IMR-90 (cell line): ENCODE measurements at regions not wholly inside any gene's neighbourhood (a gene's known extent, or its start where the extent isn't known, plus 50 kb on each side); places are given as distances from the start of the nearest gene placed in this dataset.

ENCODE experiments used
- ATAC-seq: fragments of 200-7000 bp; cut with Tn5 transposase; 2 replicates; pipeline ENCODE4 v1.9.1; 2020; ENCODE audit warnings: low read depth, mild to moderate bottlenecking, moderate library complexity
- BruUV-seq: library from RNA; stranded (reverse); fragments of 400-500 nt; replicated peaks from 2 replicates; lab custom pipeline; 2021; lab: Mats Ljungman, UMichigan
- CTCF ChIA-PET: fragments of 300-600 bp; formaldehyde crosslinking; extraction: SDS; loops from one replicate; lab custom pipeline; 2021; ENCODE audit warnings: antibody characterized with exemption; lab: Yijun Ruan, JAX
- POLR2A ChIA-PET: fragments of 300-600 bp; sonication (Branson Sonifier 250); formaldehyde crosslinking; loops from one replicate; lab custom pipeline; 2022; ENCODE audit warnings: antibody characterized with exemption; ENCODE audit not compliant: unreplicated experiment; lab: Charles Lee
- DNase-seq: peaks from one replicate; pipeline ENCODE4 v3.0.0; 2013
- H2AFZ ChIP-seq: replicated peaks from 2 replicates; pipeline ENCODE3; 2013; ENCODE audit warnings: low read length, mild to moderate bottlenecking; ENCODE audit not compliant: poor library complexity
- H2AK5ac ChIP-seq: 2 replicates; pipeline ENCODE4 v1.6.1; 2013; ENCODE audit warnings: low read depth, low read length, inconsistent platforms
- H2AK9ac ChIP-seq: replicated peaks from 2 replicates; pipeline ENCODE3; 2013; ENCODE audit warnings: mild to moderate bottlenecking, low read depth, low read length, moderate library complexity; ENCODE audit not compliant: poor library complexity
- H2BK120ac ChIP-seq: 2 replicates; pipeline ENCODE4 v1.6.1; 2013; ENCODE audit warnings: low read depth, low read length, inconsistent platforms
- H2BK15ac ChIP-seq: 3 replicates; pipeline ENCODE4 v1.6.1; 2013; ENCODE audit warnings: low read depth, low read length, inconsistent platforms
- H2BK20ac ChIP-seq: 2 replicates; pipeline ENCODE4 v1.6.1; 2013; ENCODE audit warnings: low read depth, mild to moderate bottlenecking, inconsistent platforms, low read length, moderate library complexity
- H2BK5ac ChIP-seq: 2 replicates; pipeline ENCODE4 v1.6.1; 2013; ENCODE audit warnings: mild to moderate bottlenecking, low read depth, low read length, inconsistent platforms; ENCODE audit not compliant: poor library complexity, severe bottlenecking
- H3K14ac ChIP-seq: replicated peaks from 2 replicates; pipeline ENCODE4 v1.6.1; 2013; ENCODE audit warnings: low read depth, low read length, inconsistent platforms
- H3K18ac ChIP-seq: 2 replicates; pipeline ENCODE4 v1.6.1; 2013; ENCODE audit warnings: low read depth, low read length, control low read depth
- H3K23ac ChIP-seq: 2 replicates; pipeline ENCODE4 v1.6.1; 2013; ENCODE audit warnings: low read depth, low read length, inconsistent platforms
- H3K27ac ChIP-seq: 2 replicates; pipeline ENCODE4 v1.5.1; 2013; ENCODE audit warnings: mild to moderate bottlenecking, control low read depth, low read length; ENCODE audit not compliant: insufficient read depth
- H3K27me3 ChIP-seq: 2 replicates; pipeline ENCODE4 v1.6.1; 2013; ENCODE audit warnings: low read length; ENCODE audit not compliant: control insufficient read depth, insufficient read depth
- H3K36me3 ChIP-seq: 2 replicates; pipeline ENCODE4 v1.6.1; 2013; ENCODE audit warnings: low read length, mixed read lengths; ENCODE audit not compliant: control insufficient read depth, insufficient read depth
- H3K4ac ChIP-seq: 2 replicates; pipeline ENCODE4 v1.6.1; 2013; ENCODE audit warnings: low read depth, low read length, inconsistent platforms
- H3K4me1 ChIP-seq: 2 replicates; pipeline ENCODE4 v1.6.1; 2013; ENCODE audit warnings: low read length, mixed read lengths; ENCODE audit not compliant: control insufficient read depth, insufficient read depth
- H3K4me2 ChIP-seq: 2 replicates; pipeline ENCODE4 v1.6.1; 2013; ENCODE audit warnings: low read depth, mild to moderate bottlenecking, control low read depth, low read length, moderate library complexity
- H3K4me3 ChIP-seq: 2 replicates; pipeline ENCODE4 v1.5.1; 2013; ENCODE audit warnings: low read depth, mild to moderate bottlenecking, control low read depth, low read length, moderate library complexity; ENCODE audit not compliant: insufficient read depth
- H3K56ac ChIP-seq: 2 replicates; pipeline ENCODE4 v1.6.1; 2013; ENCODE audit warnings: low read length, inconsistent platforms; ENCODE audit not compliant: insufficient read depth; ENCODE audit errors: extremely low read depth
- H3K79me1 ChIP-seq, 2 experiments: 2 replicates each; pipeline ENCODE4 v1.6.1; 2013; ENCODE audit warnings: low read length in 2 of 2, inconsistent platforms in 1 of 2, low read depth in 1 of 2
- H3K9ac ChIP-seq: 2 replicates; pipeline ENCODE4 v1.6.1; 2013; ENCODE audit warnings: low read depth, low read length, control low read depth
- H3K9me1 ChIP-seq: 2 replicates; pipeline ENCODE4 v1.6.1; 2013; ENCODE audit warnings: low read length, inconsistent platforms; ENCODE audit not compliant: insufficient read depth
- H3K9me3 ChIP-seq: 2 replicates; pipeline ENCODE4 v1.6.1; 2013; ENCODE audit warnings: low read length; ENCODE audit not compliant: control insufficient read depth, insufficient read depth
- H4K20me1 ChIP-seq: 2 replicates; pipeline ENCODE4 v1.6.1; 2013; ENCODE audit warnings: low read length, inconsistent platforms; ENCODE audit not compliant: insufficient read depth
- H4K5ac ChIP-seq: 2 replicates; pipeline ENCODE4 v1.6.1; 2013; ENCODE audit warnings: mild to moderate bottlenecking, low read depth, low read length, control low read depth
- H4K8ac ChIP-seq, 2 experiments: 2 replicates each; pipeline ENCODE4 v1.6.1; 2013; ENCODE audit warnings: low read depth in 2 of 2, low read length in 2 of 2, control low read depth in 1 of 2, inconsistent platforms in 1 of 2
- H4K91ac ChIP-seq: 2 replicates; pipeline ENCODE4 v1.6.1; 2013; ENCODE audit warnings: low read depth, low read length, inconsistent platforms; ENCODE audit not compliant: insufficient read depth
- BHLHE40 ChIP-seq: fragments of 150-350 bp; IDR thresholded peaks from 2 replicates; pipeline ENCODE4 v1.6.1; 2016; ENCODE audit warnings: mild to moderate bottlenecking, low read depth, low read length
- CEBPB ChIP-seq: IDR thresholded peaks from 2 replicates; pipeline ENCODE4 v1.6.1; 2012; ENCODE audit warnings: low read depth, low read length, improper control_type of control experiment
- CHD1 ChIP-seq: IDR thresholded peaks from 2 replicates; pipeline ENCODE4 v1.6.1; 2012; ENCODE audit warnings: low read depth, low read length, improper control_type of control experiment
- CTCF ChIP-seq: conservative IDR thresholded peaks from 2 replicates; pipeline ENCODE4 v1.5.1; 2012; ENCODE audit warnings: mild to moderate bottlenecking, low read depth, low read length, improper control_type of control experiment
- ELK1 ChIP-seq: fragments of 150-350 bp; IDR thresholded peaks from 2 replicates; pipeline ENCODE4 v1.6.1; 2016; ENCODE audit warnings: low read depth, mild to moderate bottlenecking, low read length, moderate library complexity, borderline replicate concordance
- FOS ChIP-seq: fragments of 150-350 bp; IDR thresholded peaks from 2 replicates; pipeline ENCODE4 v1.6.1; 2016; ENCODE audit warnings: low read depth, low read length
- MXI1 ChIP-seq: IDR thresholded peaks from 2 replicates; pipeline ENCODE4 v1.6.1; 2012; ENCODE audit warnings: low read depth, mild to moderate bottlenecking, low read length, moderate library complexity, borderline replicate concordance
- POLR2A ChIP-seq: IDR thresholded peaks from 2 replicates; pipeline ENCODE4 v1.6.1; 2012; ENCODE audit warnings: mild to moderate bottlenecking, low read depth, low read length
- RAD21 ChIP-seq: IDR thresholded peaks from 2 replicates; pipeline ENCODE4 v1.6.1; 2012; ENCODE audit warnings: low read length, improper control_type of control experiment
- RCOR1 ChIP-seq: IDR thresholded peaks from 2 replicates; pipeline ENCODE4 v1.6.1; 2012; ENCODE audit warnings: mild to moderate bottlenecking, low read length, improper control_type of control experiment; ENCODE audit not compliant: insufficient replicate concordance
- RFX5 ChIP-seq: IDR thresholded peaks from 2 replicates; pipeline ENCODE4 v1.8.0; 2012; ENCODE audit warnings: low read depth, mild to moderate bottlenecking, low read length, moderate library complexity
- SMC3 ChIP-seq: fragments of 150-350 bp; IDR thresholded peaks from 2 replicates; pipeline ENCODE4 v1.6.1; 2016; ENCODE audit warnings: low read depth, mild to moderate bottlenecking, antibody characterized with exemption, low read length, moderate library complexity
- WGBS, 2 experiments: methylation state at CpG; one replicate each; pipeline versions ENCODE4 v1.1.5 to v1.1.7; 2013; ENCODE audit warnings: missing lambda C conversion rate in 2 of 2; ENCODE audit not compliant: insufficient read length in 1 of 2; ENCODE audit errors: extremely low coverage in 2 of 2; 5-methylcytosine and 5-hydroxymethylcytosine counted together
- dilution Hi-C: fragments of 300-500 bp; cut with HindIII; formaldehyde crosslinking; loops from one replicate; pipeline ENCODE4 v1.14.3; 2018; ENCODE audit warnings: low sequenced_read_pairs; ENCODE audit not compliant: unreplicated experiment
- in situ Hi-C: fragments of 300-500 bp; cut with MboI; formaldehyde crosslinking; loops from 3 replicates; pipeline ENCODE4 v1.14.3; 2019; ENCODE audit warnings: low sequenced_read_pairs, inconsistent platforms, mixed read lengths
- intact Hi-C: fragments of 100-400 bp; cut with micrococcal nuclease; formaldehyde crosslinking; loops from 2 replicates; pipeline ENCODE4 v1.10.0; 2022

GRCh38 chr2:71988170-71988569 lies 159.5 kb downstream of the CYP26B1 start:
- Histone ChIP-seq H3K14ac (no peak overlapping the region), H2BK5ac (no peak overlapping the region), H3K18ac (no peak overlapping the region), H2BK120ac (no peak overlapping the region), H2AK9ac (no peak overlapping the region), H2BK20ac (no peak overlapping the region), H3K9me1 (no peaks in the 10 kb centered on the region), H3K9me3 (no peaks in the 10 kb centered on the region), H4K5ac (no peak overlapping the region), H3K23ac (no peak overlapping the region), H3K4ac (no peak overlapping the region), H3K9ac (no peak overlapping the region), H4K91ac (no peak overlapping the region), H2BK15ac (no peak overlapping the region), H4K20me1 (no peaks in the 10 kb centered on the region), H3K4me2 (no peak overlapping the region), H3K27me3 (no peaks in the 10 kb centered on the region; the same call in 1 of the 2 replicates), H3K4me1 (no peaks in the 10 kb centered on the region), H3K56ac (no peak overlapping the region), H2AK5ac (no peak overlapping the region), H3K36me3 (no peaks in the 10 kb centered on the region), H3K79me1 (no peaks in the 10 kb centered on the region), H2AFZ (no peak overlapping the region), H3K27ac (no peak overlapping the region), H3K4me3 (no peak overlapping the region), H4K8ac (no peak overlapping the region)
- intact Hi-C loops (no loop called here), in situ Hi-C loops (no loop called here), dilution Hi-C loops (no loop called here)
- no TSS peak for BruUV-seq
- WGBS, 2 experiments, result no CpG with 5 or more reads among the region's 2 CpGs
- CTCF ChIA-PET, result no interaction called here
- DNase-seq (no peak), ATAC-seq (no peak)
- TF ChIP-seq RAD21 (no peak), POLR2A (no peak), CEBPB (no peak), CHD1 (no peak), BHLHE40 (no peak), RCOR1 (no peak), SMC3 (no peak), FOS (no peak), ELK1 (no peak), RFX5 (no peak), CTCF (no peak), MXI1 (no peak)
- POLR2A ChIA-PET, result no interaction called here
